ENCODE measurements at regions not wholly inside any gene's neighbourhood (a gene's known extent, or its start where the extent isn't known, plus 50 kb on each side); places are given as distances from the start of the nearest gene placed in this dataset.
"Not testable (repeated sequence)": the region's sequence is repeated elsewhere in the genome, so short reads cannot be mapped to it uniquely, and the experiment has no call there.

GRCh38 chr2:150859877-150860276 lies 372.4 kb upstream of the RND3 start:
- no peak for DNase-seq (ENCODE audit: low read depth in 1 of 2, low spot score in 1 of 2)

GRCh38 chr2:150859162-150859561 lies 371.7 kb upstream of the RND3 start:
- no peak for DNase-seq (ENCODE audit: low read depth in 1 of 2, low spot score in 1 of 2)

GRCh38 chr2:150858382-150858781 lies 370.9 kb upstream of the RND3 start:
- no peak for DNase-seq (ENCODE audit: low read depth in 1 of 2, low spot score in 1 of 2)

- no peak for DNase-seq (ENCODE audit: low read depth in 1 of 2, low spot score in 1 of 2)
Observed at GRCh38 chr2:150856596-150857281, 369.3 kb upstream of the RND3 start.

GRCh38 chr2:150853263-150853662 lies 365.8 kb upstream of the RND3 start:
- DNase-seq (ENCODE audit: low read depth in 1 of 2, low spot score in 1 of 2) = no peak

GRCh38 chr2:150850641-150851040 lies 363.2 kb upstream of the RND3 start:
- DNase-seq (ENCODE audit: low read depth in 1 of 2, low spot score in 1 of 2) = no peak

GRCh38 chr2:150847578-150847977 lies 360.1 kb upstream of the RND3 start:
- no peak for DNase-seq (ENCODE audit: low read depth in 1 of 2, low spot score in 1 of 2)

- DNase-seq (ENCODE audit: low read depth in 1 of 2, low spot score in 1 of 2) = no peak
Observed at GRCh38 chr2:150846691-150847090, 359.2 kb upstream of the RND3 start.

GRCh38 chr2:150832686-150833085 lies 345.2 kb upstream of the RND3 start:
- no peak for DNase-seq (ENCODE audit: low read depth in 1 of 2, low spot score in 1 of 2)

- DNase-seq (ENCODE audit: low read depth in 1 of 2, low spot score in 1 of 2) = no peak
Observed at GRCh38 chr2:150824118-150824517, 336.7 kb upstream of the RND3 start.

- no peak for DNase-seq (ENCODE audit: low read depth in 1 of 2, low spot score in 1 of 2)
Observed at GRCh38 chr2:150817422-150817821, 330.0 kb upstream of the RND3 start.

GRCh38 chr2:150812664-150813367 lies 325.3 kb upstream of the RND3 start:
- DNase-seq (ENCODE audit: low read depth in 1 of 2, low spot score in 1 of 2) = no peak

GRCh38 chr2:150812066-150812465 lies 324.6 kb upstream of the RND3 start:
- DNase-seq (ENCODE audit: low read depth in 1 of 2, low spot score in 1 of 2) = no peak

- no peak for DNase-seq (ENCODE audit: low read depth in 1 of 2, low spot score in 1 of 2)
Observed at GRCh38 chr2:150811259-150811855, 323.9 kb upstream of the RND3 start.

GRCh38 chr2:150809103-150809502 lies 321.6 kb upstream of the RND3 start:
- no peak for DNase-seq (ENCODE audit: low read depth in 1 of 2, low spot score in 1 of 2)

GRCh38 chr2:150806336-150806735 lies 318.9 kb upstream of the RND3 start:
- no peak for DNase-seq (ENCODE audit: low read depth in 1 of 2, low spot score in 1 of 2)

- no peak for DNase-seq (ENCODE audit: low read depth in 1 of 2, low spot score in 1 of 2)
Observed at GRCh38 chr2:150803689-150804398, 316.4 kb upstream of the RND3 start.

GRCh38 chr2:150802635-150803034 lies 315.2 kb upstream of the RND3 start:
- DNase-seq (ENCODE audit: low read depth in 1 of 2, low spot score in 1 of 2) = no peak

GRCh38 chr2:150796236-150796635 lies 308.8 kb upstream of the RND3 start:
- DNase-seq (ENCODE audit: low read depth in 1 of 2, low spot score in 1 of 2) = not testable (repeated sequence)

GRCh38 chr2:150792780-150793300 lies 305.4 kb upstream of the RND3 start:
- DNase-seq (ENCODE audit: low read depth in 1 of 2, low spot score in 1 of 2) = no peak

GRCh38 chr2:150791567-150791966 lies 304.1 kb upstream of the RND3 start:
- DNase-seq (ENCODE audit: low read depth in 1 of 2, low spot score in 1 of 2) = no peak

Data from activated CD4-positive, alpha-beta T cell treated with anti-CD3 and anti-CD28 coated beads, Interleukin-2, amount 50 U/mL, for 24 hours (primary cell).